ENCODE measurements at regions not wholly inside any gene's neighbourhood (a gene's known extent, or its start where the extent isn't known, plus 50 kb on each side); places are given as distances from the start of the nearest gene placed in this dataset.

- H3K27me3 ChIP-seq (ENCODE audit: insufficient read depth), result no peaks in the 10 kb centered on the region
- no peak overlapping the region for H3K4me3 ChIP-seq (ENCODE audit: low read depth in 2 of 2, low read length in 1 of 2)
- H2AFZ ChIP-seq (ENCODE audit: low read depth), result no peak overlapping the region
- no peak for TF ChIP-seq RCOR1 (IDR thresholded peaks at IDR 0.05; ENCODE audit: low read length)
- H4K20me1 ChIP-seq (ENCODE audit: insufficient read depth), result no peaks in the 10 kb centered on the region
- H3K9me3 ChIP-seq, result no peaks in the 10 kb centered on the region
- no peaks in the 10 kb centered on the region for H3K9me2 ChIP-seq
- DNase-seq, result no peak
- H3K4me1 ChIP-seq (ENCODE audit: control insufficient read depth in 1 of 2, insufficient read depth in 2 of 2, low read depth in 1 of 2, low read length in 1 of 2), result no peaks in the 10 kb centered on the region; a peak in 1 of 4 replicates
- CTCF ChIA-PET, result no interaction called here
- no peak overlapping the region for H3K27ac ChIP-seq (ENCODE audit: low read depth in 2 of 2, low read length in 1 of 2)
- H3K36me3 ChIP-seq (replicated peaks in 1 of 2; ENCODE audit: control insufficient read depth in 1 of 2, insufficient read depth in 2 of 2, low read length in 1 of 2), result no peaks in the 10 kb centered on the region
- WGBS (ENCODE audit: low lambda C conversion rate), result 71% methylated on average over 4 of the region's 4 CpGs
- H3K4me2 ChIP-seq, result no peak overlapping the region
- no peaks in the 10 kb centered on the region for H3F3A ChIP-seq (replicated peaks; ENCODE audit: insufficient read depth)
- H3K9ac ChIP-seq, result no peak overlapping the region
- POLR2A ChIA-PET, result no interaction called here
- no peaks in the 10 kb centered on the region for H3K79me2 ChIP-seq (ENCODE audit: insufficient read depth)
Observed at GRCh38 chr4:18937080-18937479, 915.5 kb upstream of the LCORL start.

DNA sequence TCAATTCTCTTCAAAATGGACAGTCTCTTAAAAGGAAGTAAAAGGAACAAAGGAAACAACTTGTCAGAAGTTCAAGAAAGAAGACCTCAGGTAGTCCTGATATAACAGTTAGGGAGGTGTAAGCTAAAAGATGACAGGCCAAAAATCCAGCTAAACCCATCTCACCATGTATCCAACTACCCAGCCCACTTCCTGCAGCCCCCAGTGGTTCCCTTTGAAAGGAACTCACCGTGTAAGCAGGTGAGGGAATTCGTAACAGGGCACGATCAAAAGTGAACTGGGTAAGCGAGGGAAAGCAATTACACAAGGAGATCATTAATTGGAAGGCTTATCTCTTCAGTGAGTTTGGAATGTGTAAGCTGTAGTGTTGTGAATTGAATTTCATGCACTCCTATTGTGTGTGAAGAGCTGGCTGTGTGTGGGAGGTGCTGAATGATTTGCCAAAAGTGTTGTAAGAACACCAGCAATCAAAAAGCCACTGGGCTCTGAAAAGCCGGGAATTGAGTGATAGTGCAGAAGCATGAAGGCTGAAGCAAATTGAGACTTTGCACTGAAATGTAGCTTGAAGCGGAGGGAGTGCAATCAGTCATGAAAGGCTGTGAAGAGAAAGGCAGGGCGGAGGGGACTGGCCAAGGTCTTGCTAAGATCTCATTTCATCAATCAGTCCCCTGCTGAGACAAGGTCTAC lies 914.2 kb upstream of the LCORL start:
- H3K9me3 ChIP-seq, result no peaks in the 10 kb centered on the region
- no peak for DNase-seq
- no peak overlapping the region for H2AFZ ChIP-seq (ENCODE audit: low read depth)
- no peaks in the 10 kb centered on the region for H3K79me2 ChIP-seq (ENCODE audit: insufficient read depth)
- POLR2A ChIA-PET, result no interaction called here
- H3K27ac ChIP-seq (ENCODE audit: low read depth in 2 of 2, low read length in 1 of 2), result no peak overlapping the region
- H3K27me3 ChIP-seq (ENCODE audit: insufficient read depth), result no peaks in the 10 kb centered on the region
- no peak overlapping the region for H3K4me2 ChIP-seq
- no peak for TF ChIP-seq FOXJ3 (CRISPR knock-in tag; IDR thresholded peaks at IDR 0.05)
- TF ChIP-seq USF2 (IDR thresholded peaks at IDR 0.05; ENCODE audit: borderline replicate concordance, low read depth, low read length), result no peak
- no peak for TF ChIP-seq RCOR1 (IDR thresholded peaks at IDR 0.05; ENCODE audit: low read length)
- TF ChIP-seq FOSL2 (IDR thresholded peaks at IDR 0.05; ENCODE audit: borderline replicate concordance, low read depth), result no peak
- TF ChIP-seq FOXM1 (IDR thresholded peaks at IDR 0.05; ENCODE audit: low read depth), result no peak
- TF ChIP-seq NRF1 (IDR thresholded peaks at IDR 0.05; ENCODE audit: low read depth, low read length), result no peak
- no peak for TF ChIP-seq SIN3A (IDR thresholded peaks at IDR 0.05; ENCODE audit: borderline replicate concordance, low read depth, low read length)
- TF ChIP-seq TCF12 (IDR thresholded peaks at IDR 0.05), result no peak
- no peak for TF ChIP-seq TEAD4 (IDR thresholded peaks at IDR 0.05; ENCODE audit: borderline replicate concordance, insufficient read depth)
- TF ChIP-seq RAD21 (IDR thresholded peaks at IDR 0.05; ENCODE audit: low read length), result no peak
- no peak for TF ChIP-seq MXI1 (IDR thresholded peaks at IDR 0.05; ENCODE audit: low read depth, low read length)
- no peak for TF ChIP-seq IRF3 (IDR thresholded peaks at IDR 0.05; ENCODE audit: low read depth, low read length)
- no peak for TF ChIP-seq CHD2 (IDR thresholded peaks at IDR 0.05; ENCODE audit: low read length, partially characterized antibody)
- no peak for TF ChIP-seq ELF1 (IDR thresholded peaks at IDR 0.05)
- H3K4me1 ChIP-seq (ENCODE audit: control insufficient read depth in 1 of 2, insufficient read depth in 2 of 2, low read depth in 1 of 2, low read length in 1 of 2), result no peaks in the 10 kb centered on the region; a peak in 1 of 4 replicates
- no peaks in the 10 kb centered on the region for H3K9me2 ChIP-seq
- no peaks in the 10 kb centered on the region for H3F3A ChIP-seq (replicated peaks; ENCODE audit: insufficient read depth)
- no peak overlapping the region for H3K4me3 ChIP-seq (ENCODE audit: low read depth in 2 of 2, low read length in 1 of 2)
- no peaks in the 10 kb centered on the region for H4K20me1 ChIP-seq (ENCODE audit: insufficient read depth)
- no peak overlapping the region for H3K9ac ChIP-seq
- H3K36me3 ChIP-seq (replicated peaks in 1 of 2; ENCODE audit: control insufficient read depth in 1 of 2, insufficient read depth in 2 of 2, low read length in 1 of 2), result no peaks in the 10 kb centered on the region
- CTCF ChIA-PET, result no interaction called here
- 39% methylated on average over 7 of the region's 7 CpGs for WGBS (ENCODE audit: low lambda C conversion rate)

Measured in SK-N-SH (cell line).